ENCODE measurements at regions not wholly inside any gene's neighbourhood (a gene's known extent, or its start where the extent isn't known, plus 50 kb on each side); places are given as distances from the start of the nearest gene placed in this dataset.
"Not testable (repeated sequence)": the region's sequence is repeated elsewhere in the genome, so short reads cannot be mapped to it uniquely, and the experiment has no call there.

DNA sequence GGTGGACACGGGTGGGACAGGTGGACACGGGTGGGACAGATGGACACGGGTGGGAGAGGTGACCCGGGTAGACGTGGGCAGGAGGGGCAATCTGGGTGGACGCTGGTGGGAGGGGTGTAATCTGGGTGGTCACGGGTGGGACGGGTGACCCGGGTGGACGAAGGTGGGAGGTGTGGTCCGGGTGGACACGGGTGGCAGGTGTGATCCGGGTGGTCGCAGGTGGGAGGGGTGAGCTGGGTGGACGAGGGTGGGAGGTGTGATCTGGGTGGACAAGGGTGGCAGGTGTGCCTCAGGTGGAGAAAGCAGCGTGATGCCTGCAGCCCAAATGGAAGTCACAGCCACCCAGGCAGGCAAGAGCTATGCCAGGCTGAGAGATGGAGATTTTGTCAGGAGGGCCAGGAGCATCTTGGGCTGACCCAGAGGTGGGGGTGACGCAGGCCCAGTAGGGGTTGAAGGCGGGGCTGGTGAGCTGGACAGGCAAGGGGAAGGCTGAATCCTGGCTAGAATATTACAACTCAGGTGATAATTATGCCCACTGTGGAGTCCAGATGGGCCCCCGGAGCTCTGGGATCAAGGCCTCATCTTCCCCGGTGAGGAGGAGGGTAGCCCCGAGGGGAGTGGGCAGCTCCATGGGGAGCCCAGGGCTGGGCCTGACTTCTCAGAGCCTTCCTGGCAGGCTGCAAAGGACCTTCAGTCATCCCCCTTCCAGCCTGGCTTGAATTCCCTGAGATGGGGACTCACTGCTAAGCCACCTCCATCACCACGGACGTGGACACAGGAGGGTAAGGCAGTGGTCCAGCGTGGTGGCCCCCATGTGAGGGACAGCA lies 100.0 kb downstream of the ADRA2C start:
- DNase-seq (ENCODE audit: low read depth in 3 of 3) = no peak

GRCh38 chr4:3866813-3867129 lies 100.6 kb downstream of the ADRA2C start:
- DNase-seq (ENCODE audit: low read depth in 3 of 3) = no peak

DNA sequence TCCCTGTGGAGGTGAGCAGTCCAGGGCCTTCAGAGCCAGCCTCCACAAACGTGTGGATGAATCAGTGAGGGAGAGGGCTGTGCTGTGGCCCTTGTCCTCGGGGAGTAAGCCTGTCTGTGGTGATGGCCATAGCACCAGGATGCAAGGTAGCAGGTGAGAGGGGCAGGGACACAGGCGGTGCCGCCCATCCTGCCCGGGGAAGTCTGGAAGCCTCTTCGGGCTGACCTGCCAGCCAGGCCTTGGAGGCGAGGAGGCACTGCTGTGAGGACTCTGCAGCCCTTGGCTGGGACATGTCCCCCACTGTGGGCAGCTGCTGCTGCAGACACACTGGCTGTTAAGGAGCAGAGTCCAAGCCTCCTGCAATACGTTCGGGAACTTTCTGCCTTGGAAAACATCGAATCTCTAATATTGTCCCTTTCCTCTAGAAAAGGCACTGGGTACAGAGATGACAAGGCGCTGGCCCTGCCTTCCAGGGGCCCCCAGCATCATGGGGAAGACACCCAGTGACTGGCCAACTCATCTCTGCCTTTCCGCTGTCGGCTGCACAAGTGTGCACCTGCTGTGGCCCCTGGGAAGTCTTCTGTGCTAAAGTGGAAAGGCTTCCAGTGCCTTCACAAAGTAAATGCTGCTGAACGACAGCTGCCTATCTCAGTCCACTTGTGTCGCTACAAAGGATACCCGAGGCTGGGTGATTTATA lies 101.4 kb downstream of the ADRA2C start:
- no peak for DNase-seq (ENCODE audit: low read depth in 3 of 3)

- no peak for DNase-seq (ENCODE audit: low read depth in 3 of 3)
These were observed 102.3 kb downstream of the ADRA2C start for GRCh38 chr4:3868211-3869173.

- DNase-seq (ENCODE audit: low read depth in 3 of 3) = no peak
These were observed 103.0 kb downstream of the ADRA2C start for GRCh38 chr4:3869174-3869572.

DNA sequence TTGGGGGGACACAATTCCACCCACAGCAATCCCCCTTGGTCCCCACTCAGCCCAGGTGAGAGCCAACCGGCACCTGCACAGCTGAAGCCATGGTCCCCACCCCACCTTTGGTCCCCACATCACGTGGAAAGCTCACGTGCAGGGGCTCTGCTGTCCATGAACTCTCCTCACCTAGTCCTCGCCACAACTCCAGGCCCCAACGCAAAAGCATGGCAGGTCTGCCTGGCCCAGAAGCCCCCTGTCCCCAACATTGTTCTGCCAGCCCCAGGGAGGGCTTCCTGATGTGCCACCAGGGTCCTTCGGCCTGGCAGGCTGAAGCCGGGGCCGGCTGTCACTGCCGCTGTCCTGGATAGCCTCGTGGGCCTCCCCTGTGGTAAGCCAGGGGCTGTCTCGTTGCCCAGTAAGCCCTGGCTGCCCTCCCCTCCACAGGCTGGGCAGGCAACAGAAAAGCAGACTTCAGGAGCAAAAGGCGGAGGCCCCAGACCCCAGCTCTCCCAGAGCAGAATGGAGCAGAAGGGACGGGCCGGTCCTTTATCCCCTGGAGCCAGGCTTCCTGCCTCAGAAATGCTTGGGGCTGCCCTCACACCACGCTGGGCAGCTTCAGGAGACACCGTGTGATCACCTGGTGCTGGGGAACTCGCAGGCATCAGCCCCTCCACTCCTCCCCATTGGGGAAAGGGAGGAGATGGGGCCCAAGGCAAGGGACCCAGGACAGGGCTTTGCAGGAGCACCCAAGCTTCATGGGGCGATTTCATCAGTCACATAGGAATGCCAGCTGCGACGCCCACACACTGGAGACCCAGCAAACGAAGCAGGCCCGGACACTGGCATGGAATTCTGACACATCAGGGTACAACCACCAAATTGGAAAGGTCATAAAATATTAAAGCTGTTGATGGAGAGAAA lies 103.7 kb downstream of the ADRA2C start:
- no peak for DNase-seq (ENCODE audit: low read depth in 3 of 3)

- DNase-seq (ENCODE audit: low read depth in 3 of 3) = no peak
These were observed 104.4 kb downstream of the ADRA2C start for GRCh38 chr4:3870567-3870962.

- no peak for DNase-seq (ENCODE audit: low read depth in 3 of 3)
These were observed 105.1 kb downstream of the ADRA2C start for GRCh38 chr4:3871181-3871852.

DNA sequence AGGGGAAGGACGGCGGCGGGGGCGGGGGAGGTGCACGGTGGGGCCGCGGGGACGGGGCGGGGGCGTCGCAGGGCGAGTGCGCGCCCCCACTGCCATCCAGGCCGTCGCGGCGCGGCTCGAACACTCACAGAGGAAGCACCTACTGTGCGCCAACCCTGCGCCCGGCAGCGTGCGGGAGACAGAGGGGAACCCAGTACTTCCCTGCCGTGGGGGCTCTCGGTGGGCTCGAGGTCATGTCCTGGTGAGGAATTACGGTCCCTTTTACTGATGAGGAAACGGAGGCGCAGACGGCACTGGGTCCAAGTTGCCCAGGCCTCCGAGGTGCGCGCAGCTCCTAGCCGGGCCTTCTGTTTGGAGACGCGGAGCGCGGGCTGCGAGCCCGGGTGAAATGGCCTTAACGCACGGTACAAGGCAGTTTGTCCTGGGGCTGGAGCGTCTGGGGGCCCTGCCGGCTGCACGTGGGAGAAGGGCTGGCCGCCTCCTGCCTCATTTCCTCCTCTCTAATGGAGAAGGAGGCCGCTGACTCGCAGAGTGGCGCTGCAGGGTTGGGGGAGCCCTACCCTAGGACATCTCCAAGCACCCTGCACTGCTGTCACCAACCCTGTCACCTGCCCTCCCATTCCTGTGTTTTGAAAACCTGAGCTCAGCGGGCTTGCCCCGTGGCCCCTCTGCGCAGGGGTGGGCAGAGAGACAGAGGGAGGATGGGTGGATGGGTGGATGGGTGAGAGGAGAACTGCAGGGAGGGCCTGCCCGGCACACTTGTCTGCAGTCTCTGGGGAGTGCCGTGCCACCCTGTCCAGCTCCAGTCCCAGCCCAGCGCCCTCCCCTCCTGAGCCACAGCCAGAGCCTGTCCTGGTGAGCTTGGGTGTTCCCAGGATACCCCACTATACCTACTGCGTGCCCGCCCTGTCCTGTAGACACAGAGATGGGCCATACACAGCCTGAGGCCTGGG lies 106.0 kb downstream of the ADRA2C start:
- DNase-seq (ENCODE audit: low read depth in 3 of 3) = no peak

DNA sequence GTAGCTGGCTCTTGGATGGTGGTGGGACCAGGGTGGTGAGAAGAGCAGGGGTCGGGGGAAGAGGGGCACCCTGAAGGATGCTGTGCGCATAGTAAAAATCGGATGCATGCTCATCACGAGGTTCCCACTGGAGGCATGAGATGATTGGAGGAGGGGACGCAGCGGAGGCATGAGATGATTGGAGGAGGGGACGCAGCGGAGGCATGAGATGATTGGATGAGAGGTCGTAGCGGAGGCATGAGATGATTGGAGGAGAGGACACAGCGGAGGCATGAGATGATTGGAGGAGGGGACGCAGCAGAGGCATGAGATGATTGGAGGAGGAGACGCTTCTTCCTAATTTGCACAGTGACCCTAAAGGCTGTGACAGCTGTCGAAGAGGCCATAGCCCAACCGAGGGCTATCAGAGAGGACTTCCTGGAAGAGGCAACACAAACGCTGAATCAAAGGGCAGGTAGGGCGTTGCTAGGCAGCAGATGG lies 106.7 kb downstream of the ADRA2C start:
- no peak for DNase-seq (ENCODE audit: low read depth in 3 of 3)

GRCh38 chr4:3873408-3874027 lies 107.3 kb downstream of the ADRA2C start:
- no peak for DNase-seq (ENCODE audit: low read depth in 3 of 3)

GRCh38 chr4:3874028-3874415 lies 107.8 kb downstream of the ADRA2C start:
- DNase-seq (ENCODE audit: low read depth in 3 of 3) = no peak

GRCh38 chr4:3874525-3875110 lies 108.4 kb downstream of the ADRA2C start:
- no peak for DNase-seq (ENCODE audit: low read depth in 3 of 3)

GRCh38 chr4:3875466-3875865 lies 109.3 kb downstream of the ADRA2C start:
- no peak for DNase-seq (ENCODE audit: low read depth in 3 of 3)

GRCh38 chr4:3876057-3876845 lies 110.1 kb downstream of the ADRA2C start:
- DNase-seq (ENCODE audit: low read depth in 3 of 3) = not testable (repeated sequence)

DNA sequence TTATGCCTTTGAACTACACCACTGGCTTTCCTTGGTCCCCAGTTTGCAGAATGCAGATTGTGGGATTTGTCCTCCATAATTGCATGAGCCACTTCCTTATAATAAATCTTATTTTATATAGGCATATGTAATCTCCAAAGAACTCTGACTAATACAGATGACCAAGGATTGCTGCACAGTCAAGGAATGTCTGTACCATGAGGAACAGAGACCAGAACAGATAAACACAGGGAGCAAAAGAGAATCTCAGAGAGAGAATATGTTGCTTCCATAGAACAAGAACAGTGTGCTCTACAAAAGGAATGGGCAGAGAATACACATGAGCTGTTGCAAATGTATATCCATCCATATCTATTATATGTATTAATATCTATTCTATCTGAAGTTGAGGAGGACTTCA lies 111.1 kb downstream of the ADRA2C start:
- no peak for DNase-seq (ENCODE audit: low read depth in 3 of 3)

DNA sequence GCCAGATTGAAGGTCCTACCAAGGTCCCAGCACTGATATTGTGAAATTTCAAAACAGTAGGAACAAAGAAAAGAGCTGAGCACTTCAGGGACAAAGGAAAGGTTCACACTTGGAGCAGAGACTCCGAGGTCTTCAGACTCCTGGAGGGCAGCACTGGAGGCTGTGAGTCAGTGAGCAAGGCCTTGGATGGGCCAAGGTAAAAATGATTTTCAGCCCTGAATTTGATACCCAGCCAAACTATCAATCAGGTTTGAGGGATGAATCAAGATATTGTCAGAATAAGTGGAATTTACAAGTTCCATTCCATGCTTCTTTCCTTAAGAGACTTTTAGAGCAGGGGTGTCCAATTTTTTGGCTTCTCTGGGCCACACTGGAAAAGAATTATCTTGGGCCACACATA lies 111.7 kb downstream of the ADRA2C start:
- no peak for DNase-seq (ENCODE audit: low read depth in 3 of 3)

GRCh38 chr4:3878678-3879077 lies 112.5 kb downstream of the ADRA2C start:
- DNase-seq (ENCODE audit: low read depth in 3 of 3) = no peak
